Effector memory CD8-positive, alpha-beta T cell (primary cell): ENCODE measurements at regions not wholly inside any gene's neighbourhood (a gene's known extent, or its start where the extent isn't known, plus 50 kb on each side); places are given as distances from the start of the nearest gene placed in this dataset.

Source experiments
- ATAC-seq: fragments of 150-1000 bp; cut with Tn5 transposase; replicated peaks from 2 replicates; pipeline ENCODE4 v1.10.0; 2021; ENCODE audit warnings: mild to moderate bottlenecking, moderate library complexity
- DNase-seq, 3 experiments: peaks; one replicate each; pipeline ENCODE4 v3.0.0; 2021
- H3K27ac Mint-ChIP-seq, 2 donors: one replicate each; pipeline ENCODE4 v1.8.0; 2022; ENCODE audit warnings: mild to moderate bottlenecking in 2 of 2, mixed read lengths in 2 of 2, moderate library complexity in 2 of 2
- H3K27me3 Mint-ChIP-seq, 2 donors: one replicate each; pipeline ENCODE4 v1.8.0; 2022; ENCODE audit warnings: mixed read lengths in 2 of 2
- H3K36me3 Mint-ChIP-seq: one replicate; pipeline ENCODE4 v1.8.0; 2022; ENCODE audit warnings: mild to moderate bottlenecking, moderate library complexity, mixed read lengths; ENCODE audit not compliant: insufficient read depth
- H3K4me1 Mint-ChIP-seq, 2 donors: one replicate each; pipeline ENCODE4 v1.8.0; 2022; ENCODE audit warnings: low read depth in 2 of 2, mixed read lengths in 2 of 2
- H3K4me3 Mint-ChIP-seq, 2 donors: one replicate each; pipeline ENCODE4 v1.8.0; 2022; ENCODE audit warnings: mild to moderate bottlenecking in 2 of 2, mixed read lengths in 2 of 2, moderate library complexity in 2 of 2
- H3K9me3 Mint-ChIP-seq, 2 donors: one replicate each; pipeline ENCODE4 v1.8.0; 2022; ENCODE audit warnings: mixed read lengths in 2 of 2

DNA sequence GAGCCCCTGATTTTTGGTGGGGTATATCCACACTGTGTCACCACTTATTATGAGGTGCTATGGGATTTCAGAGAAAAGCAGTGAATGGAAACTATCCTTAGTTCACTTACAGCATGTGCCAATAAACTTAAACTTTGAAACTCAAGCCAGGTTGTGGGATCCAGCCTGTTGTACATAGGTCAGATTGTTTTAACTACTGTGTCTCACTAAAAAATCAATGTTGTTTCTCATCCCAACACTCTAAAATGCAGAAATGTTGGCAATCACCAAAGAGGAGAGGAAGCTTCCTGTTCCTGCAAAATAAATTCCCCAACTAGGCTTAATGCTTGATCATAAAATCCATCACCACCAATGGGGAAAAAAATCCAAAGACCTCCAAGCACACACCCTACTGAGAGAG lies 173.7 kb upstream of the ONECUT1 start:
- Mint-ChIP-seq H3K4me3 (no peak overlapping the region), H3K4me1 (no peaks in the 10 kb centered on the region), H3K36me3 (no peaks in the 10 kb centered on the region), H3K27me3 (peaks cover 9 to 10% of the 10 kb centered on the region in 2 donors), H3K27ac (no peak overlapping the region), H3K9me3 (no peaks in the 10 kb centered on the region)
- no peak for DNase-seq
- no peak for ATAC-seq

DNA sequence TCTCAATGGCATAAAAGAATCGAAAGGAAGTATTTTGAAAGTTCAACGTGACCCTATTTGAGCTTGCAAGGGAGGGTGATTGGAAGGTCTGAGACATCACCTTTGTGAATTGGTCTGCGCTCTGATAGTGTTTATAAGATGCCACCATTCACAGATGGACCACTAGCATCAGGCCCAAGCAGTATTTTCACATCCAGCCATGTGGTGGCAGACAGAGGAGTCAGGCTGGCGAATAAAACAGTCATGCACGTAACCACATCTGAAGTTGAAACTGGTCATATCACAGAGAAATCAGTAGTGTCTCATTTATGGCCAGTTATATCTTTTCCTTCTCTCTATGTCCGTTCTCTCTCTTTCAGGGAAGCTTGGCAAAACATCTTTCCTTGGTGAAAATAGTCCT lies 170.1 kb upstream of the ONECUT1 start:
- no peak for ATAC-seq
- H3K27me3 Mint-ChIP-seq, result peaks cover 6 to 9% of the 10 kb centered on the region in 2 donors
- no peak overlapping the region for H3K4me3 Mint-ChIP-seq
- H3K36me3 Mint-ChIP-seq, result no peaks in the 10 kb centered on the region
- H3K4me1 Mint-ChIP-seq, result no peaks in the 10 kb centered on the region
- DNase-seq, result no peak
- no peak overlapping the region for H3K27ac Mint-ChIP-seq
- H3K9me3 Mint-ChIP-seq, result no peaks in the 10 kb centered on the region

DNA sequence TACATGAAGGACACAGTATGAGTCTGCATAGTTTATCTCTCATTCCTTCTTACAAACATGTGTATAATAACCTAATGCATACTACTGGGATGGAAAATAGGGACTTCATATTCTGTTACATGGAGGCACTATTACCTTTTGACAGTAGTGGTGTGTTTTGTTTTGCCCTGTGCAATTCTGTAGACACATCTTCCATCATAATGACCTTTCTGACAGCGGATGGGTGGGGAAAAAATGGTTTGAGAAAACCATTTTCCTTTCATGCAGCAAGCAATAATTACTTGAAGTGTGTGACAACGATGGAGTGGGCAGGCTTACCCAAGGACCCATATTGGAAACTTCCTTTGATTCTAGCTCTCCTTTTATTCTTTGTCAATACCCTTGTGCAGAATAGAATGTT lies 153.6 kb upstream of the ONECUT1 start:
- Mint-ChIP-seq H3K27ac (no peak overlapping the region), H3K27me3 (peaks cover 27 to 53% of the 10 kb centered on the region in 2 donors), H3K9me3 (peaks cover 0 to 2% of the 10 kb centered on the region in 2 donors), H3K36me3 (no peaks in the 10 kb centered on the region), H3K4me1 (no peaks in the 10 kb centered on the region), H3K4me3 (no peak overlapping the region)
- no peak for ATAC-seq
- DNase-seq, result no peak

DNA sequence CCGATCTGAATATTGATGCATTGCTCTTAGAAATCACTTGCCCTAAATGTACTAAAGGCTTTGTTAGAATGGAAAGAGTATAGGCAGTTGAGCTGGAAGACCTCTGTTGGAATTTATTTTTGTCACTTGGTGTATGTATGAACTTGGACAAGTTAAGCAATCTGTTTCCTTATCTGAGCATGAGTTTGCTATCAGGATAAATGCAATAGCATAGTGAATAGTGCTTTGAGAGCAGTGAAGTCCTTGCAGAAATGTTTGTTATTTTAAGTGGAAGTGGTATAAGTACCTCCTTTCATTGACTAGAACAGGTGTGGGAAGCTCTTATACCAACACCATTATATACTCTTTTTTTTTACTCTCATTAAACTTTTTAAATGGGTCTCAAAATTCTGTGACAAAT lies 146.4 kb upstream of the ONECUT1 start:
- Mint-ChIP-seq H3K4me3 (no peak overlapping the region), H3K36me3 (no peaks in the 10 kb centered on the region), H3K27me3 (peaks cover 26 to 27% of the 10 kb centered on the region in 2 donors), H3K27ac (no peak overlapping the region), H3K4me1 (no peaks in the 10 kb centered on the region), H3K9me3 (peaks cover 0 to 5% of the 10 kb centered on the region in 2 donors)
- no peak for DNase-seq
- ATAC-seq, result no peak

DNA sequence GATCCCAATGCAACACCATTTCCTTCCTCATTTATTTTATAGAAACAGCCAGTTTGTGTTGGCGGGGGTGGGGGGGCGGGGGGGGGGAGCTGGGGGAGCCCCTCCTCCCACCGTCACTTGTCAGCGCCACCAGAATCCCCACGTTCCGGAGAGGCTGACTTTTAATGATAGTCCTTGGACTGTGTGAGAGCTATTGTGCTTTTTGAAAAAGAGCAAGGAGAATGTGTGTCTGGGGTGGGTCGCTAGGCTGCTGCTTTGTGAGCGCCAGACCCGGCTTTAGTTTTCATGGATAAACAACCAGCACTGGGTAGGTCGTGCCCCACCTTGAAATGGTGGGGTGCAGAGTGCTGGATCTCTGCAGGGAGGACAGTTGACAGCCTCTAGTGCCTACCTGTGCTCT lies 135.0 kb upstream of the ONECUT1 start:
- H3K4me1 Mint-ChIP-seq, result no peaks in the 10 kb centered on the region
- ATAC-seq (no peak), DNase-seq (no peak)
- peaks cover 8 to 15% of the 10 kb centered on the region in 2 donors for H3K27me3 Mint-ChIP-seq
- H3K27ac Mint-ChIP-seq, result no peak overlapping the region
- no peaks in the 10 kb centered on the region for H3K36me3 Mint-ChIP-seq
- no peak overlapping the region for H3K4me3 Mint-ChIP-seq
- H3K9me3 Mint-ChIP-seq, result peaks cover 0 to 2% of the 10 kb centered on the region in 2 donors

DNA sequence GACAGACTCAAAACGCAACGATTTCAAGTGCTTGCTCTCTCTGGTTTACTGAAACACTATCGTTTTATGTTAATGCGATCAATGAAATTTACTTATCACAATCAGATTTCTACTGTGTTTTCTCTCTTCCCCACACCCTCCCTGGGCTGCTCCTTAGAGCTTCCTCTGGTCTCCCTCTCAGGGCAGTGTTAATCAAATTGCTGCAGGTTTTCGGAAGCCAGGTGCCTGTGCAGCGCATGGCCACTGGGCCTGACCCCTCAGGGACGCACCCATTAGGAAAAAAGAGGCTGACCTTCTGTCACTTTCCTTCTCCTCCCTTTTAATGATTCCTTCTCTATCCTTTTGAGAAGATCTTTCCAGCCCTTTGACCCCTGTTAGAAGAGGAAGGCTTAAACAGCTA lies 134.5 kb upstream of the ONECUT1 start:
- Mint-ChIP-seq H3K27me3 (peaks cover 8 to 20% of the 10 kb centered on the region in 2 donors), H3K4me1 (no peaks in the 10 kb centered on the region)

DNA sequence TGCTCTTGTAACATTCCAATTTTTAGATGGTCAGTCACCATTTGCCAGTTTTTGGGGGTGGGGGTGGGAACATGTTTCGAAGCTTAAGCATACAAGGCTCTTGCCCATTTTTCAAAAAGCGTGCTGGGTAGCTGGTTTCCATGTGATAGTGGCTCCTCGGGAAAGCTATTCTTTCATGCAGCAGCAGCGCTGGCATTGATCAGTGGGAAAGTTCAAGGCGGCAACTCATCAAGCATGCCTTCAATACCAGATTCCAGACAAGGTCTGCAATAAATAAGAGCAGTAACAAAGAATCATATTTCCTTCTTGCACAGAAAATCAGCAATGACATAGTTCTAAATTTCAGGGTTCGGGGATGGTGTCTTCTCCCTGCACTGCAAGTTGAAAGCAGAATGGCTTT lies 133.5 kb upstream of the ONECUT1 start:
- H3K36me3 Mint-ChIP-seq, result no peaks in the 10 kb centered on the region
- no peak for ATAC-seq
- no peak overlapping the region for H3K27ac Mint-ChIP-seq
- no peaks in the 10 kb centered on the region for H3K4me1 Mint-ChIP-seq
- H3K27me3 Mint-ChIP-seq, result peaks cover 8 to 23% of the 10 kb centered on the region in 2 donors
- H3K4me3 Mint-ChIP-seq, result no peak overlapping the region
- peaks cover 0 to 2% of the 10 kb centered on the region in 2 donors for H3K9me3 Mint-ChIP-seq
- no peak for DNase-seq

More for the DNA sequence above, 134.5 kb upstream of the ONECUT1 start:
- ATAC-seq (no peak), DNase-seq (no peak)
- H3K27ac Mint-ChIP-seq, result no peak overlapping the region
- no peaks in the 10 kb centered on the region for H3K36me3 Mint-ChIP-seq
- no peak overlapping the region for H3K4me3 Mint-ChIP-seq
- H3K9me3 Mint-ChIP-seq, result peaks cover 0 to 2% of the 10 kb centered on the region in 2 donors

DNA sequence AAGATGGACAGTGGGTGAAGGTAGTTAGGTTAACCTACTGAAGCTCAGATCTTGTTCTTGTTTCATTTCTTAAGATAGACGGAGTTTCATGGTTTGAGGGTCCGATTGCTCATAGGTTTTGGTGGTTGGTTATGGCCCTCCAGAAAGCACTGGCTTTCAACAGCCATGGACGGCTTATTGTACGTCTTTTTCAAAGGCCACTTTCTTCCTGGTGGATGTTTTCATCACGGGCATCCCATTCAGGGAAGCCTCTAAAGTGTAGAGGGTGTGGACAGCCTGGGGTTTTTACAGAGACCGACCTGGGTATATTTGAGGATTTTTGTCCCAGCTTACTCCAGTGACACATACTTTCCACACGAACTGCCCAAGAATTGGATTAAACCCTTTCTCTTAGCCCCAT lies 132.7 kb upstream of the ONECUT1 start:
- H3K27me3 Mint-ChIP-seq, result peaks cover 8 to 23% of the 10 kb centered on the region in 2 donors
- no peaks in the 10 kb centered on the region for H3K4me1 Mint-ChIP-seq
- peaks cover 0 to 2% of the 10 kb centered on the region in 2 donors for H3K9me3 Mint-ChIP-seq
- no peak overlapping the region for H3K4me3 Mint-ChIP-seq
- ATAC-seq (no peak), DNase-seq (no peak)
- H3K36me3 Mint-ChIP-seq, result no peaks in the 10 kb centered on the region
- H3K27ac Mint-ChIP-seq, result no peak overlapping the region

DNA sequence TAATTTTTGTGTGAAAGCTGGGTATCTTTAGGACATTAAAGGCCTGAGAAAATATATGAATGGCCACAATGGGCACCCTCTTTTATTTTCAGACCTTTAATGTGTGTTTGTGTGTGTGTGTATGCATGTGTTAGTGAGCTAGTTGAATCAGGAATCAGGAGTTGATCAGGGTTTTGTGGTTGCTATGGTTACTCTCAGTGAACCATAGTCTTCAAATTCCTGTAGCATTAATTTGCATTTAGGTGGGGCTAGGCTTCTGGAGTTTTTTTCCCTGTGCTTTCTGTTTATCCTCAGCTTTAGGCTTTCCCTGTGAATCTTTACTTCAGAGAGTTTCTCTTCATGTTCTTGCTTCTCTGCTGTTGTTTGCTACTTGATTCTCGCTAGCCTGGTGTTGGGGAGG lies 122.0 kb upstream of the ONECUT1 start:
- ATAC-seq (no peak), DNase-seq (no peak)
- H3K36me3 Mint-ChIP-seq, result no peaks in the 10 kb centered on the region
- no peaks in the 10 kb centered on the region for H3K4me1 Mint-ChIP-seq
- H3K27ac Mint-ChIP-seq, result no peak overlapping the region
- peaks cover 16 to 25% of the 10 kb centered on the region in 2 donors for H3K27me3 Mint-ChIP-seq
- H3K4me3 Mint-ChIP-seq, result no peak overlapping the region
- H3K9me3 Mint-ChIP-seq, result no peaks in the 10 kb centered on the region

DNA sequence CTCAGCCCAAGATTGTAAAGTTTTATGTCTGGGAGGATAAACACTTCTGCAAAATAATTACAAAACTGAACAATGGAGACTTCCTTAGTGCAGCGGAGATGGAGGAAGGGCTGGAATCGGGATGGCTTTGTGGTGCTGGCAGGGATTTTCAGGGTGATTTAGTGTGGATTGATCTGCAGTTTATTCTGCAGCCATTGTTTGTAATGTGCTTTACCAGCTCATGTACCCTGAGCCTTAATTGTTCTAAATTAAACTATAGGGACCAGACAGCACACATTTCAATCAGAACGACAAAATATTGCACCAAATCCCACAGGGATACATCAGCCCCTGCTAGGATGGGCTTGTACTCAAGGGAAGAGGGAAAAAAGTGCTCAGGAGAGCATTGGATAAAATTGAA lies 103.2 kb upstream of the ONECUT1 start:
- Mint-ChIP-seq H3K27ac (no peak overlapping the region), H3K36me3 (no peaks in the 10 kb centered on the region), H3K4me1 (no peaks in the 10 kb centered on the region), H3K9me3 (no peaks in the 10 kb centered on the region), H3K27me3 (peaks cover 13 to 23% of the 10 kb centered on the region in 2 donors), H3K4me3 (no peak overlapping the region)
- DNase-seq, result no peak
- no peak for ATAC-seq

DNA sequence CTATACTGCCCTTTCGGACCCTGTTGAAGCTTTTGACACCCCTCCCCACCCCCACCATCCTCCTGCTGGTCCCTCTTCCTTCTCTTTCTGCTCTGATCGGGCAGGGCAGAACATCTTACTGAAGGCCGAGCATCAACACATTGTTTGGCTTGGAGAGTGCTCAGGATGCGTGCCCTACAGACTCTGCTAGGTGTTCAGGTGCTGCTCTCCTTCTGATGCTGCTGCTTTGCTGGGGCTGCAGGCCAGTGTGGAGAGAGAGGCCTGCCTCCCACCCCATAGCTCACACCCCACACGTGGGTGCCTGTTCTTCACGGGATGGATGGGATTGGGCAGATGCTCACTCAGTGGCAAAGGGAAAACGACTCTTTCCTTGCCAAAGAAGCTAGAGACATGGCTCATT lies 89.8 kb upstream of the ONECUT1 start:
- no peaks in the 10 kb centered on the region for H3K36me3 Mint-ChIP-seq
- DNase-seq (no peak), ATAC-seq (no peak)
- H3K4me3 Mint-ChIP-seq, result no peak overlapping the region
- H3K27me3 Mint-ChIP-seq, result peaks cover 12 to 64% of the 10 kb centered on the region in 2 donors
- no peaks in the 10 kb centered on the region for H3K9me3 Mint-ChIP-seq
- H3K27ac Mint-ChIP-seq, result no peak overlapping the region
- no peaks in the 10 kb centered on the region for H3K4me1 Mint-ChIP-seq

DNA sequence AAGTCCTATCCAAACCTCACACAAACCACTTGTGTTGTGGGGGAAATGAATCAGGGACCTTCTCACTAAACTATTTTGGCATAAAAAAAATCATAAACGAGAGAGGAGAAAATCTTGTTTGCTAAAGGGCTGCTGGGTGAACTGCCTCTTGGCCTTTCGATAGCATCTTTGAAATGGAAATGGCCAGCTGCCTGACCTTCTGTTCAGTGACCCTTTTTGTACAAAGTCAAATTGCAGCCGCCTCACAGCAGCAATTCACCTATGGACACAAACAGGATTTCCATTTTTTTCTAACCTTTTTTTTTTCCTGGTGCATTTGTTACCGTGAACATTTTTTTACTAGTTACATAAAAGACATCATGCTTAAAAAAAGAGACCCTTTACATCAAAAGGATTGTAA lies 89.0 kb upstream of the ONECUT1 start:
- H3K36me3 Mint-ChIP-seq, result no peaks in the 10 kb centered on the region
- no peak for DNase-seq
- no peaks in the 10 kb centered on the region for H3K4me1 Mint-ChIP-seq
- peaks cover 14 to 64% of the 10 kb centered on the region in 2 donors for H3K27me3 Mint-ChIP-seq
- H3K4me3 Mint-ChIP-seq, result no peak overlapping the region
- no peaks in the 10 kb centered on the region for H3K9me3 Mint-ChIP-seq
- ATAC-seq, result no peak
- no peak overlapping the region for H3K27ac Mint-ChIP-seq

DNA sequence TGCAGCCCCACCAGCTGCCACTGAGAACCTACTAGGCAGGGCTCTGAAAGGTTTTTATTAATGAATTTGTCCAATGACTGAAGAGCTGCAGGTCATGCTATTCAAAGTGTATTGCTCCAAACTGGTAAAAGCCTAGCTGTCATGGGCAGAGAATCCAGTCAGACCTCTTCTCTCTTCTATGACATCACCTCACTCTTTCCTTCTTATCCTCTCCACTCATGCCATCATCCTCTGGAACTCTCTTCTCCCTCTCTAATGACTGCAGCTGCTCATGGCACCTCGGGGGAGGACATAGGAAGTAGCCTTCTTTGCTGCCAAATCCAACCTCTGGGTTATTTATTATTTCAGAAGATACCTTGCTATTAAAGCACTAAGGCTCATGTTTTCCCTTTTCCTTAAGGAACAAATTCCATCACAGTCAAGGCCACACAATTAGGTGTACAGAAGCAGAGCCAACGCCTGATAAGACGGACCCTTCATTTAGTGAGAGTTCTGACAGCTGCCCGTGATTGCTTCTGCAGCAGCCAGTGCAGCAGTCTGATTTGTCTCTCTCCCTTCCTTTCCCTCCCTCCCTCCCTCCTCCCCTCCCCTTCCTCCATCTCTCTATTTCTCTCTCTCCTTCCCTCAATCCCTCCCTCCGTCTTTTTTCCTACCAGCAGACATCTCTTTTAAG lies 87.0 kb upstream of the ONECUT1 start:
- DNase-seq, result no peak
- Mint-ChIP-seq H3K27ac (no peak overlapping the region), H3K9me3 (no peaks in the 10 kb centered on the region), H3K27me3 (peaks cover 20 to 49% of the 10 kb centered on the region in 2 donors), H3K36me3 (no peaks in the 10 kb centered on the region), H3K4me3 (no peak overlapping the region), H3K4me1 (no peaks in the 10 kb centered on the region)
- ATAC-seq, result no peak

DNA sequence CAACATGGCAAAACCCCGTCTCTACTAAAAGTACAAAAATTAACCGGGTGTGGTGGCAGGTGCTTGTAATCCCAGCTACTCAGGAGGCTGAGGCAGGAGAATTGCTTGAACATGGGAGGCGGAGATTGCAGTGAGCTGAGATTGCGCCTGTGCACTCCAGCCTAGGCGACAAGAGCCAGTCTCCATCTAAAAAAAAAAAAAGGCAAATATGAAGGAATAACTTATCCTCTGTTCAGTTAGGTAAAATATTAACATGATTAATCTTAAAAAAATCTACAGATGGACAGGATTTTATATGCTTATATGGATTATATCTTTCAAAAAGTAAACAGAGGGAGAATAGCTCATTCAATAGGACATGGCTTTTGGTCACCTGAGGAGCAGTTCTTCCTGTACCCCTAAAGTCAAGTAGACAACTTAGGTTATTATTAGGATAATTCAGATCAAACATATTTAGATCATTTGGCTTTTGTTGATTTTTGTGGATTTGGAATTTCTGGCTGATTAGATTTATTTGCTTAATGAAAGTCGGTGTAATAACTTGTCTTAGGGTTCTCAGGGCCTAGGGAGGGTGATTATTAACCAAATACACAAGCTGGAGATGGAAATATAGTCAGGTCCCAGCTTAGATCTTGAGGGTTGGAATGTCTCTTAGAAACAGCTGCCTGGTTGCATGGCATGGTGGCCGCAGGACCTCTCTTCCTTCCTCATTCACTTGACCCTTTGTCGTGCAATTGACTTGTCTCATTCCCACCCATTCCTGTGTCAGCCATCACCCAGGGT lies 82.1 kb upstream of the ONECUT1 start:
- DNase-seq (no peak), ATAC-seq (no peak)
- H3K4me3 Mint-ChIP-seq, result no peak overlapping the region
- H3K27ac Mint-ChIP-seq, result no peak overlapping the region
- H3K4me1 Mint-ChIP-seq, result no peaks in the 10 kb centered on the region
- H3K36me3 Mint-ChIP-seq, result no peaks in the 10 kb centered on the region
- no peaks in the 10 kb centered on the region for H3K9me3 Mint-ChIP-seq
- H3K27me3 Mint-ChIP-seq, result peaks cover 35 to 39% of the 10 kb centered on the region in 2 donors
